GM13976 (cell line): ENCODE measurements at regions not wholly inside any gene's neighbourhood (a gene's known extent, or its start where the extent isn't known, plus 50 kb on each side); places are given as distances from the start of the nearest gene placed in this dataset.
"Not testable (repeated sequence)": the region's sequence is repeated elsewhere in the genome, so short reads cannot be mapped to it uniquely, and the experiment has no call there.

Experiments used
- DNase-seq: peaks from one replicate; pipeline ENCODE4 v3.0.0; 2012; ENCODE audit warnings: low spot score
- CTCF ChIP-seq: IDR thresholded peaks from 2 replicates; pipeline ENCODE4 v1.5.1; 2012; ENCODE audit warnings: borderline replicate concordance, mild to moderate bottlenecking; ENCODE audit not compliant: insufficient read depth; ENCODE audit errors: extremely low read depth, missing control alignments, control extremely low read depth
- in situ Hi-C: fragments of 300-500 bp; cut with MboI; formaldehyde crosslinking; loops from one replicate; pipeline ENCODE4 v1.12.0; 2022; ENCODE audit warnings: low sequenced_read_pairs, mixed read lengths, inconsistent platforms; ENCODE audit not compliant: unreplicated experiment

GRCh38 chrY:11044234-11044883, 1516.7 kb downstream of the TSPY10 start:
- in situ Hi-C loops: no loop called here
- DNase-seq: no peak
- TF ChIP-seq CTCF: no peak

- in situ Hi-C loops: no loop called here
- TF ChIP-seq CTCF: no peak
- DNase-seq: no peak
Observed at GRCh38 chrY:11063486-11063885, 1535.8 kb downstream of the TSPY10 start.

- in situ Hi-C loops: no loop called here
- no peak for DNase-seq
- TF ChIP-seq CTCF: no peak
Observed at GRCh38 chrY:11063960-11064359, 1536.3 kb downstream of the TSPY10 start.

- no peak for TF ChIP-seq CTCF
- in situ Hi-C loops: no loop called here
- DNase-seq: no peak
Observed at GRCh38 chrY:11064376-11064775, 1536.7 kb downstream of the TSPY10 start.

- in situ Hi-C loops: no loop called here
- DNase-seq: no peak
Observed at GRCh38 chrY:11069271-11069670, 1541.6 kb downstream of the TSPY10 start.

GRCh38 chrY:11070250-11071113, 1542.8 kb downstream of the TSPY10 start:
- TF ChIP-seq CTCF: no peak
- DNase-seq: no peak
- in situ Hi-C loops: no loop called here

More at GRCh38 chrY:11069271-11069670, 1541.6 kb downstream of the TSPY10 start:
- TF ChIP-seq CTCF: no peak

- in situ Hi-C loops, DNase-seq: not testable (repeated sequence)
Observed at GRCh38 chrY:11085801-11086200, 1558.1 kb downstream of the TSPY10 start.

GRCh38 chrY:11097498-11097897, 1569.8 kb downstream of the TSPY10 start:
- DNase-seq, in situ Hi-C loops: not testable (repeated sequence)

GRCh38 chrY:11098419-11098818, 1570.7 kb downstream of the TSPY10 start:
- DNase-seq, in situ Hi-C loops: not testable (repeated sequence)
